Amygdala (tissue), 56 donors: ENCODE measurements at regions not wholly inside any gene's neighbourhood (a gene's known extent, or its start where the extent isn't known, plus 50 kb on each side); places are given as distances from the start of the nearest gene placed in this dataset.

Experiments
- DNase-seq, 56 donors: peaks; one replicate each; lab custom pipeline; 2025; lab: John Stamatoyannopoulos, UW

DNA sequence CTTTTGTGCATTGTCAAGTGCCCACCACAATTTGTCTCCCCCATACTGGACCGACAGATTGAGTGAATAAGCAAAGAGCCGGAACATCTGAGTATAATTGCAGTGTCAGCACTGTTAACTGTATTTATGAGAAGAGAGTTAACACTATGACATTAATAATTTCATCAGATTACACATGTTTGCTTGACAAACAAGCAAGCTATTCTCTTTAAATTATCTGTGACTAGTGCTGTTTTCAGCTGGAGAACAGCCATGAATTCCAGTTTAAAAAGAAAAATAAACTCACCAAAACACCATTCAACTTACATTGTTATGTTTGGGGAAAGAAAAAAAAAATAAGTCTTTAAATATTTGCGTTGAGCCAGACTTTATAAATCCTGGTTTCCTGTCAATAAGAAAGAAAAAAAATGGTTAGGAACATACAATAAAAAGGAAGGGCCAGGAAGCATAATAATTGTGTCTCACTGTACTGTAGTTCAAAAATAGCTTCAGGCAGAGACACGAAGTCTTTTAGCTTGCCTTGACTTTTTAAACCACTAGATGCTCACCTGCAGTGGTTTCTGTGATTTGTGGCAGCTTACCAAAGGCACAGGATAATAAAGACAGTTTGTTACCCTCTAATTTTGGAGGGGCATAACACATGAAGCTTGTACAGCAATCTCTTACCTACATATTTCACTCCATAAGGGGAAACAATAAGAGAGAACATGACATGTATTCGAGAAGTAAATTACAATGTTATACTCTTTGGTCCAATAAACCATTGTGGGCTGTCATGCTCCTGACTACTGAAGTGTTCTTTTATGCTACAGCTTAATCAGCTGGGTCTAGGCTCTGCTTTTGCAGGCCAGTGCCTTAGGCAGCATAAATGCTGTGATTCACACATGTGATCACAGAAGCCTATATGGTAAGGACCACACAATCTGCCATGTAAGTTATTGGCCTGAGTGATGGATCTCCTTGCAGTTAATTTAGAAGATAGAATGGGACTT, 302.0 kb upstream of the ADGRL2 start:
- DNase-seq = no peak

DNA sequence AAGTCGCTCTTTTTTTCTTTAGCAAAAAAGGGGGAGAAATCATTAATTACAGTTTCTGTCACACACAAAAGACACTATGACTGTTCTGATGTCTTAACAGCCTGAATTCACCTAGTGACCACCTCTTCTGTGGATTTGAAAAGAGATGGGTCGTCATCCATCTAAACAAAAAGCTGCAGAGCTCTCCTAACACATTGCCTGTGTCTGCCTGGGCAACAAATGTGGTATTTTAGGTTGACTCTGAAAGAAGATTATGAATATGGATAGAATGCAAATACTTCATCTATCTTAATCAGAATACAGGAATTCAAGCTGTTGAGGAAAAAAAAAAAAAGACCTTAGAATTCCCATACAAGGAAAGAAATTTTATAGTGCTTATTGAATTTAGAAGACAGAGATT, 304.4 kb upstream of the ADGRL2 start:
- no peak for DNase-seq

DNA sequence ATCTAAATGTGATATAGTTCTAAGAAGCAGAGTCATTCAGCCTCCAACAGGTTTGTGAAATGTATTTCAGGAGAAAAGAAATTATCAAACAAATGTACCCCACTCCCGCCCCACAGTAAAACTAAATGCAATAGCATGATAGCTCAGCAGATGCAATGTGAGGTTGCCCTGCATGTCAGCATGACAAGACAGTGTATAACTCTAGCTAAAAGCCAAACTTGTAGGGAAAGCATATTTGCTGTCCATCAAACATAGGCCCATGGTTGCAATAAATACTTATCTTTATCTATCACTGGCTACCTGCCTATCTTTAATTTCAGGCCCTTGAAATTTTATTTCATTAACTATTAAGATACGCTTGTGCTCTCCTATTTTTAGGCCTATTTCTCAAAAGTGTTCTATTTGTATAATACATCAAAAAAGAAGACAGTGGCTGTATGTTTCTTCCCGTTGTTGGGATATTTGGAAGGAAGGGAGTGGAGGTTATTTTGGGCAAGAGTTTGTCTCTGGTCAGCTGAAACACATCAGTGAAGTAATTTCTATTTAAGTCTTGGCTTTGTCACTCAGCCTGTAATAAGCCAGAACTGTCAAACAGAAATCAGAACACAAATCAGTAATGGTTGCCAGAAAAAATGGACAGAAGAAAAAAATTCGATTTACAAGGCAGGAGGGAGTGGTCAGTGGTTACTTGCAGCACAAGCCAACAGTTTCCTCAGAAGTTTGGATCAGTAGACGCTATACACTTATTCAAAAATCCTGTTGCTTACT, 307.4 kb upstream of the ADGRL2 start:
- no peak for DNase-seq

DNA sequence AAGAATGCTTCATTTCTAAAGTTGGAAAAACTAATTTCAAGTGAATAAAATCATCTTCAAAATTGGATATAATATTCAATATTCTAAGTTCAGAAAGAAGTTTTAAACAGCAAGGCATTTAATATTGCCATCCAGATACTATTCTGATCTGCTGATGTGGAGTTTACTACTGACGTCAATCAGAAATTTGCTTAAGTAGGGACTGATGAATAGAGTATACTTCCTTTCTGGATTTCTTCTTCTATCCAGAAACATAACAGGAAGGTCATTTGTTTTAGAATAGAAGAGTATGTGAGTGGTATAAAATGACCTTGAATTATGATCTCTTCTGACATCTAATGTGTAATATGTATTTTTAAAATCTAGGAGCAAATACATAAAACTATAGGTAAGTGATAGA, 308.1 kb upstream of the ADGRL2 start:
- no peak for DNase-seq

DNA sequence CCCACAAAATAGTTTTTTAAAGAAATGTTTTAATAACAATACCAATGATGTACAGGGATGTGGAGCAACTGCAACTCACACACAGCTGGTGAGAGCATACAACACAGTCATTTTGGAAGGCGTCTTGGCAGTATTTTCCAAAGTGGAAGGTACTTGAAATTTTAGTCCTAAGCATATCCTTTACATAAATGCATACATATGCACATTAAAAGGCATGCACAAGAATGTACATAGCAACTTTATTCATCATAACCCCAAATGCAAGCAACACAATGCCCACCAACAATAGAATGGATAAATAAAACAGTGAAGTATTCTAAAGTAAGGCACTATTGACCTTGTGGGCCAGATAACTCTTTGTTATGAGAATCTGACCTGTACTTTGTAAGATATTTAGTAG, 310.1 kb upstream of the ADGRL2 start:
- no peak for DNase-seq

DNA sequence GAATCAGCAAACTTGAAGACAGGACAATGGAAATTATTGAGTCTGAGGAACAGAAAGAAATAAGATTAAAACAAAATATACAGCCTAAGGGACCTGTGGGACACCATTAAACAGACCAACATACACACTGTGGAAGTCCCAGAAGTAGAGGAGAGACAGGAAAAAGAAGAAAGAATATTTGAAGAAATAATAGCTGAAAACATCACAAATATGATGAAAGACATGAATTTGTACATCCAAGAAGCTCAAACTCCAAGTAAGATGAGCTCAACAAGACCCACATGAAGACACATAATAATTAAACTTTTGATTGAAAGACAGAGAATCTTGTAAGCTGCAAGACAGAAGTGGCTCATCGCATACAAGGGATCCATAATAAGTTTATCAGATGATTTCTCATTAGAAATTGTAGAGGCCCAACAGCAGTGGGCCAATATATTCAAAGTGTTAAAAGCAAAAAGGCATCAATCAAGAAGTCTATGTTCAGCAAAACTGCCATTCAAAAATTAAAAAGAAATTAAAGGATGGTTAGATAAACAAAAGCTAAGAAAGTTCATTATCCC, 311.3 kb upstream of the ADGRL2 start:
- DNase-seq = no peak

DNA sequence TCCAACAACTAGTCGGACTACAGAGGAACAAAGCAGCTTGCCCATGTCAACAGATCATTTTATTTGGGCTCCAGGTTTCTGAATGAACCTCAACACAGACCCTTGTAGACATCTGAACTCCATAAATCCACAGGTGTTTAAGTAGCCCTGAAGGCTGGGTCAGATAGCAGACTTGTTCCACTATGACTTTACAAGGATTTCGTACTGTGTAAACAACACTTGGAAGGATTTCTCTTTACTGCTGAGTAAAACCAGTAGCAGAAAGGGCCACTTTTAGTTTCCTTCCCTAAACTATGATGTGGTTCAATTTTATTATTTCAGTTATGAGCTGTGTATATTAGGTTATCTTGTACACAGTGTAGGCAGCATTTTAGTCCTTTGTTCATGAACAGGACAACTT, 316.4 kb upstream of the ADGRL2 start:
- DNase-seq = no peak

DNA sequence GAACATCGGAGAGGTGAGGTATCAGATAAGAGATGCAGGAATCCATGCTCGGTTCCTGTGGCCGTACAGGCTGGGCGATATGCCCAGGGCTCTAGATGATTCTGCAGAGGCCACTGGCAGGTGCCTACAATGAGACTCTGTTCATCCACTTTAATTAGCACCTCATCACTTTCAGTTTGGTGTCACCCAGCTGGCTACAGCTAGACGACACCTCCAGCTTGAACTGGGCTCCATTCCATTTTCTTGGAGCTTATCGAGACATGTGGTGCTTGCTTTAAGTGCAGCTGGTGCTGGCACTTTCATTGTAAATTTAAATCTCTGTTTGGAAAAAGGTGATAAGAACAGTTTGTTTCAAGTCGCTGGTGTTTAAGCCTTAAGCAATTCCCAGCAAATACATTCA, 322.5 kb upstream of the ADGRL2 start:
- DNase-seq = peak in 14 of 56 donors; percentile 1 to 34 (median 9)

DNA sequence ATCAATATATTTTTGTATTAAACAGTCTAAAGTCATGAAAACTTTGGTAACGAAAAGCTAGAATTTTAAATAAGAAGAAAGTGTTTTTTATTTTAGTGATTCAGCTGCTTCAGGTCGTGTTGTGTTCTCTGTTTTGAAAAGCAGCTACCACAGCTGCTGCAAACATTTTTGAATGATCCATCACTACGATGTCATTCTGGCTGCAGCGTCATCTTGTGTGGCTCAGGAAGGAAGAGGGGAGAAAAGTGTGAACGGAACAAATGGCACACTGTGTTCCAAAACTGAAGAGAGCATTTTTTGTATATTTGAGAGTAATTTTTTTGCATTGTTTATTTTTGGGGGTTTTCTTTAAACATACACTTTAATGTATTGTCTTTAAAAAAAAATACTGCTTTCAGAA, 323.0 kb upstream of the ADGRL2 start:
- peak in 3 of 56 donors; percentile 2 to 19 (median 3) for DNase-seq

DNA sequence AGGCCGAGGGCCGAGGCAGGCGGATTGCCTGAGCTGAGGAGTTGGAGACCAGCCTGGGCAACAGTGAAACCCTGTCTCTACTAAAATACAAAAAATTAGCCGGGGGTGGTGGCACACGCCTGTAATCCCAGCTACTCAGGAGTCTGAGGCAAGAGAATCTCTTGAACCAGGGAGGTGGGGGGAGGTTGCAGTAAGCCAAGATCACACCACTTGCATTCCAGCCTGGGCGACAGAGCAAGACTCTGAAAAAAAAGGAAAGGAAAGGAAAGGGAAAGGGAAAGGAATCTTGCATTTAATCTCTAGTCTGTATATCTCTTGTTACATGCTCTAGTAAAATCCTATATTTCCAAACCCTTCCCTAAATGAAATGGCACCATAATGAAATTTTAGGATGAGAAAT, 328.3 kb upstream of the ADGRL2 start:
- DNase-seq = no peak

DNA sequence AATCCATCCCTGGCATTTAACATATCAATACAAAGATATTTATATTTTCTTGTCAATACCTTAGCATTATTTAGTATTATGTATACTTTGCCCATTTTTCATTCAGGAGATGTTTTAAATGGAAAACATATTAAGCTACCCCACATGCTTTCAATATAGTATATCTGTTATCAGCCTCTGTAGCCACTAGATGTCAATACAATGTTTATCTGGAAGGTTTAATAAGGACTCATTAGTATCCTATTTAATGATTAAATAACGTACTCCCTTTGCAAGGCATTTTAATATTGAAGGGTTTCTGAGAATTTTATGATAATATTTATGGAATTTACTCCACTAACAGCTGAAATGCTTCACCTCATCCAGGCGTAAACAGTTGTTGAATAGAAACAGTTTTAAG, 329.5 kb upstream of the ADGRL2 start:
- no peak for DNase-seq

DNA sequence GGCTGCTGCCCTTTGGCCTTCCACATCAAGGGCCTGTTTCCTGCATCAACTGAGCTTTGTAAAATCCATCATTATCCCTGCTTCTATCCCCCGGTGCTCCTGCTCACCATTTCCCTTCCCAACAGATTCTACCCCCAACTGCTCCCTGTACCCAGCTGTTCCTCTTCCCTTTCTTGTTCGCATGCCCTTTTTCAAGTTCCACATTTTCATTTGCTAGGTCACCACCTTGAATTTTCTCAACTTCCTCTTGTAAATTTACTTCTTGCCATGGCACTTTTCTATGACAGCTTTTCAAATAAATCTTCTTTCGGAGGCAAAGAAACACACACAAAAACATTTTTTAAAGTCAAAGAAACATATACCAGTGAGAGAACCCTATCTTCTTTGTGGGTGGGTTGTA, 330.5 kb upstream of the ADGRL2 start:
- no peak for DNase-seq

DNA sequence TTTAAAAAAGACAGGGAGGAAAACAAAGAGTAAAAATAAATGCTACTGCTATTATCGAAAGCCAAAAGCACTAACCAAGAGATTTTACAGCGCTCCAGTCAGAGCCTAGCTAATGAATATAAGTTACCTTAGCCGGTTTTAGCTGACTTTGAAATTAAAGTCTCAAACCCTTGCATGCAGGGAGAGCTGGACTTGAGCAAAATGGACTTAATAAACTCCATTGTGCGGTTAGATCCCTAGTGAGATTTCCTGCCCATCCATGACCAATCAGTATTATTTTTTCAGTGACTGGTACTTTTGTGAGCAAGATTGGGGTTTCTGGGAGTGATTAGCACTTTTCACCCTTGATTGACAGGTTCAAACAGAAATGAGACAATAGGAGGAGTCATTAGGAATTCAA, 333.4 kb upstream of the ADGRL2 start:
- no peak for DNase-seq

DNA sequence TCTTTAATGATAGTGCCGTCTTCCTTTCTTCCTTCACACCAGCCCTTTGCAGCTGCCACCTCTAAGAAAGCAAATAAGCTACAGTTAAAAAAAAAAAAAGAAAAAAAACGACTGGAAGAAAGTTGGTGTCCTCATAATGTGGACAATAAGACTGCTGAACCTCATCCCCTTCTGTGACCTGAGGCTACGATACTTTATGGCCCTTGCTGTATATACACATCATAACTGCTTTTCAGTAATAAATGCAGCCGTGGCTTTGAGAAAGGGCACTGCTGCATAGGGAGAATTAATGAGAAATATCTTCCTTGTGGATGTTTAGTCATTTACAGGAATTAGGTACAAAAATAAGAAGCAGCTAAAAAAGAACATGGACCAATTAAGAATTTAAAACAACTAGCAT, 333.8 kb upstream of the ADGRL2 start:
- DNase-seq = no peak

DNA sequence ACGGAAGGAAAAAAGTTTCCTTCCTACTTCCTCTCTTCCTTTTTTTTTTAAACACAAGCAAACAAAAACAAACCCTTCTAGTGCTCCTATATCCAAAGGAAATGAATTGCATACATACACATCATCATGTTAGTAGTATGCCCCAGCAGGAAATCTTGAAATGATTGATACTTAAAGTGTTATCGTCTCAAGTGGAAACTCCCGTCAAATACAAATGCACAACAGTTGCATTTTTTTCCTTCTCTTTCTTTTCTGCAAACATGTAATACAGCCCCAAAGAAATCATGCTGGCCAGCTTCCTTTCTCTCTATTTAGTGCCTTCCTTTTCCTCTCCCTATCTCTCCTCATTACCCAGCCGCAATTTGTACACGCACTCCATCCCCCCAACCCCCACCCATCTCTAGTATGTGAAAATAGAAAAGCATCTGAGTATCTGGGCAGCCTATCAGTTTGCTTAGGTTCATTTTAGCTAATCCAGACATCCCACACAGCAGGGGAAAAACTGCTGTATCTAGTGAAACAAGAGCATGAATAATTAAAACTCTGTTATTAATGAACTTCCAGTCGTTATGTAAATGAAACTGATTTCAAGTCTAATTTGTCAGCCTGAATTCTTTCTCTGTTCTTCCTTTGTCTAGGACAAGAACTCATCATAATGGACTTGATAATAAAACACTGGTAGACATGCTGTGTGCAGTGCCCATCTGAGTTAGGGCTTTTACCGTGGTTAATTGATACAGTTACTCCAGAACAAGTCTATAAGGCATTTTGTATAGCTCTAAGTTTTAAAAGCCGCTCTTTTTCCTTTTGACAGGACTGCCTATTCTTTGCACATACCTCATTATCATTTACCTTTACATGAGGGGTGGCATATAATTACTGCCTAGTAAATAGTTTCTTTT, 336.5 kb upstream of the ADGRL2 start:
- DNase-seq = no peak

DNA sequence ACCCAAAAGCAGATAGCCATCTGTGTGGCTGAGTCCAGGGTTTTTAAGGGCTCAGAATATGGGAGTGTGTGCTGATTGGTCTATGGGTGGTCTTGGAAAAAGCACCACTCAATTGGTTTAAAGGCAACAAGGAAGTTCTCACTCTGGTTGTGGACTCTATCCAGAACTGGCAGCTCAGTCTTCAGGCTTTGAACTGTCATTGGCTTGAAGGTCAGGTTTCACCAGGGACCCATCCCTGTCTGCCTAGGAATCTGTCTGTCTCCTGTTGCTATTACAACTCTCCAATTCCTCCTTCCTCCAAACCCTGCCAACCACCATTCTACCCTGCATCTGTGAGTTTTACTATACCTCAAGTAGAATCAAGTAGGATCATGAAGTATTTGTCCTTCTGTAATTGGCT, 341.7 kb upstream of the ADGRL2 start:
- no peak for DNase-seq

DNA sequence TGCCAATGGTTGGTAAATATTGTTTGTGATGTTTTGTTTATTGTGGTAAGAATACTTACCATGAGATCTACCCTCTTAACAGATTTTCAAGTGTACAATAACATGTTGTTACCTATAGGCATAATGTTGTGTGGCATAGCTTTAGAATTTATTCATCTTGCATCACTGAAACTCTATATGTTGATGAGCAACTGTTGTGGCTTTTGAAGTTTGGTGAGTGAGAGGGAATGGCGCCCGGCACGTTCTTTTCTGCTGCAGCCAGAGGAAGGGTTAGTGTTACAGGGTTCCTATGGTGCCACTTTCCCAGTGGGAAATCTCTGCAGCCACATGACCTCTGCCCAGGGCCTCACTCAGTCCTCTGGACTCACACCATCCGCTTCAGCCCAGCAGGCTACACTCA, 342.5 kb upstream of the ADGRL2 start:
- no peak for DNase-seq

DNA sequence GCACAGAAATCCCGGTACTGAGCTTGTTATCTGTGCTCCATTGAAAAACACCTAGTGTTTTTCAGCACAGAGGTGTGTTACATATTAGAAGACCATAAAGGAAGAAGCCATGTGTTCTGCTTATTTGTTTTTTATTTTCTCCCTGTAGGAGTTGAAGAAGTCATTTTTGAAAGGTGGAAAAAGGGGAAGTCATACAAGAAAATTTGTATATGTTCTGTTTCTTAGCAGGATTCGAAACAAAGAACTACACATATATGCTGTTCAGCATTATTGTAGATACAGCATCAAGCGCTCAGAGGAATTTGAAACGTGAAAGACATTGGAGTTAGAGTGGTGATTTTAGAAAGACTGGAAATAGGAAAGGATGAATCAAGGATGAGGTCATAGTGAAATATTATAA, 345.3 kb upstream of the ADGRL2 start:
- DNase-seq = no peak

DNA sequence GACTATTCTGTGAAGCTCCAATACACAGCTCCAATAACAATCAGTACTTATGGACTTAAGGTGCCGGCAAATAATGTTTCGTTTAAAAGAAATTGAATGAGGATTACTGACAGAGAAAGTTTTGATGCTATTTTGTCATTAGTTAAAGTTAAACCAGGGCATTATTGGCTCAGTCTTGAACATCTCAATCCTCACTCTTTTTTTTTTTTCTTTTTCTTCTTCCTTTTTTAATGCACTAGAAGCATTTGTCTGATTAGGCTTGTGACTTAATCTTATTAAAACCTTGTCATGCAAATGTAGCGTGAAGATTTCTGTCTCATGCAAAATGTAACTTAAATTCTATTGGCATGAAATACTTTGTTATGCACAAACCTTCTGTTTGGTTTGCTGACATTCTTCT, 346.8 kb upstream of the ADGRL2 start:
- no peak for DNase-seq

DNA sequence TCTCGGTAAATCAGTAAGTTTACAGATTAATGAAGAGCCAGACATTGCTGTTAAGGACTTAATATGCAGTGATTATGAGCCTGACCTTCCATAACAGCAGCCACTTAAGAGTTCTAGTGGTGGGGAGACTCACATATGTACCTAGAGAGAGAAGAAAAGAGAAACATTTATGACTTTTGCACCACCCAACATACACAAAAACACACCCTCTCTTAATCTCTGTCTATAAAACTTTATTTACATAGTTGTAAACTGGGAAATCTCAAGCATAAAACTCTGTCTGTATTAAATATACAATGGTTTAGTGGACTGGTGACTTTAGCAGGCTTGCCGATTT, 347.4 kb upstream of the ADGRL2 start:
- no peak for DNase-seq
